ENCODE measurements at regions not wholly inside any gene's neighbourhood (a gene's known extent, or its start where the extent isn't known, plus 50 kb on each side); places are given as distances from the start of the nearest gene placed in this dataset.

DNA sequence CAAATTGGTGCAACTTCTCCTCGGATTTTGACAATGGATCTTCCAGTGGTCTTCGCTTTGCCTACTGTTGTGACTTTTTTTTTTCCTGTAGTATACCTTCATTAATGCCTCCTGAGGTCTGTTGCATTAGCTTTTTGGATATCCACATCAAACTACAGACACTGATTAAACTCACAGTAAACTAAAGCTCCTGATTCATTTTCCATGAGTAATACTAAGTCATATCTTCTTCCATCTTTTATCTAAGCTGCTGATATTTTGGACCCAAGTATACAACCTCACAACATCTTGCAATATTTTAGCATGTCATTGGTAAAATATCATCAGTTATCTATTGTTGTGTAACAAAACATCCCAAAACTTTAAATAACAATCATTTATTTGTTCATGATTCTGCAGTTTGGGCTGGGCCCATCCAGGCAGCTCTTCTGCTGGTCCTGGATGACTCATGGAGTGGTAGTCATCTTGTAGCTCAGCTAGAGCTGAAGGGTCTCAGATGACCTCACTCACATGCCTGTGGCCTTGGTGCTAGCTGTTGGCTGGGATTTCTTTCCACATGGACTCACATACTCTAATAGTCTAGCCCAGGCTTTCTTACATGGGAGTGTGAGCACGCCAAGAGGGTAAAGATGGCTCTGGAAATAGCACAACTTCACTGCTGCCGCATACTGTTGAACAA is 78.3 kb upstream of the SRSF6 start:
- Histone ChIP-seq H3K36me3 (no peaks in the 10 kb centered on the region), H3K27ac (no peak overlapping the region), H3K27me3 (peaks cover 5% of the 10 kb centered on the region), H3K4me3 (no peak overlapping the region), H3K9me3 (no peaks in the 10 kb centered on the region), H3K4me1 (no peaks in the 10 kb centered on the region)
- WGBS, 2 donors (ENCODE audit: low coverage in 1 of 2): 77 to 81% methylated on average over 3 to 4 of the region's 4 CpGs
- TF ChIP-seq POLR2A (IDR thresholded peaks at IDR 0.05) (no peak), EP300 (IDR thresholded peaks at IDR 0.05) (no peak), CTCF (IDR thresholded peaks at IDR 0.05) (no peak), POLR2AphosphoS5 (IDR thresholded peaks at IDR 0.05) (no peak)
- ATAC-seq: no peak

DNA sequence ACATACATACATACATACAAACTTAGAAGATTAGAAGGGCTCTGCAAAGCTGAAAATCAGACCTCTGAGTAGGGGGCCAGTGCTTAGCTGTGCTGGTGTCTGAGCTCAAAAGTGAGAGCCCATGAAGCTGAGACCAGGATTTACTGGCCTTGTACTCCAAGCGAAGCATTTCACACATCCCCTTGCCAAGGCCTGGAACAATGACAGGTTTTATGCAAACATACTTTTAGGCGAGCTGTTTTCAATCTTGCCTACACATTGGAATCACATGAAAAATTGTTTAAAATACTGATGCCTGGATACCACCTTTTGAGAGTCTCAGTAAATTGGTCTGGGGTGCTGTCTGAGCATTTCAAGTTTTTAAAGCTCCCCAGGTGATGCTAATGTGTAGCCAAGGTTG is 80.9 kb upstream of the SRSF6 start:
- no peak for ATAC-seq
- Histone ChIP-seq H3K9me3 (no peaks in the 10 kb centered on the region), H3K36me3 (no peaks in the 10 kb centered on the region), H3K4me1 (no peaks in the 10 kb centered on the region), H3K4me3 (no peak overlapping the region), H3K27me3 (no peaks in the 10 kb centered on the region), H3K27ac (no peak overlapping the region)
- WGBS, 2 donors (ENCODE audit: low coverage in 1 of 2): 32 to 72% methylated on average over 2 of the region's 2 CpGs
- no peak for TF ChIP-seq EP300 (IDR thresholded peaks at IDR 0.05)

GRCh38 chr20:43375591-43375990 is 82.1 kb upstream of the SRSF6 start:
- Histone ChIP-seq H3K4me1 (no peaks in the 10 kb centered on the region), H3K27ac (no peak overlapping the region), H3K36me3 (no peaks in the 10 kb centered on the region), H3K4me3 (no peak overlapping the region), H3K9me3 (no peaks in the 10 kb centered on the region), H3K27me3 (no peaks in the 10 kb centered on the region)
- WGBS, 2 donors (ENCODE audit: low coverage in 1 of 2): 69 to 83% methylated on average over 1 of the region's 1 CpG
- TF ChIP-seq EP300 (IDR thresholded peaks at IDR 0.05): no peak
- TF ChIP-seq POLR2A (IDR thresholded peaks at IDR 0.05): no peak
- TF ChIP-seq CTCF (IDR thresholded peaks at IDR 0.05): no peak
- no peak for TF ChIP-seq POLR2AphosphoS5 (IDR thresholded peaks at IDR 0.05)
- ATAC-seq: no peak

GRCh38 chr20:43372051-43372450 is 85.6 kb upstream of the SRSF6 start:
- Histone ChIP-seq H3K27ac (no peak overlapping the region), H3K36me3 (no peaks in the 10 kb centered on the region), H3K27me3 (no peaks in the 10 kb centered on the region), H3K9me3 (no peaks in the 10 kb centered on the region), H3K4me1 (no peaks in the 10 kb centered on the region), H3K4me3 (no peak overlapping the region)
- WGBS, 2 donors (ENCODE audit: low coverage in 1 of 2): 24 to 25% methylated on average over 4 to 5 of the region's 5 CpGs
- TF ChIP-seq POLR2AphosphoS5 (IDR thresholded peaks at IDR 0.05) (no peak), CTCF (IDR thresholded peaks at IDR 0.05) (no peak), POLR2A (IDR thresholded peaks at IDR 0.05) (no peak), EP300 (IDR thresholded peaks at IDR 0.05) (no peak)
- ATAC-seq: no peak

DNA sequence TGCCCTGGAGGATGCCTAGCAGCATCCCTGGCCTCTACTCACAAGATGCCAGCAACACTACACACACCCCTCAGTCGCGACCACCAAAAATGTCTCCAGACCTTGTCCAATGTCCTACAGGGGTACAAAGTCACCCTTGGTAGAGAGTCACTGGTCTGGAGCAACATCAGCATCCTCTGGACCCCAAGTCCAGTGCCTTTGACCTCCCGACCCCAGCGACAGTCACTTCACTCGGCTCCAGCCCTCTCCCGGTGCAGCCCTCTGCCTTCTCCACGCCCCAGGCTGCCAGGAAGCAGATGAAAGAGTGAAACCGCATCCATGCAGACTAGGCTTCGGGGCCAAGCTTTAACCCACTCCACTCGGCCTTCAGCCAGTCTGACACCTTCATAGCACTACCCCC is 92.0 kb upstream of the SRSF6 start:
- Histone ChIP-seq H3K9me3 (no peaks in the 10 kb centered on the region), H3K27ac (no peak overlapping the region), H3K27me3 (peaks cover 38% of the 10 kb centered on the region), H3K4me3 (no peak overlapping the region), H3K4me1 (no peaks in the 10 kb centered on the region), H3K36me3 (no peaks in the 10 kb centered on the region)
- no peak for TF ChIP-seq EP300 (IDR thresholded peaks at IDR 0.05)
- no peak for TF ChIP-seq POLR2A (IDR thresholded peaks at IDR 0.05)
- TF ChIP-seq POLR2AphosphoS5 (IDR thresholded peaks at IDR 0.05): no peak
- TF ChIP-seq CTCF (IDR thresholded peaks at IDR 0.05): no peak
- WGBS, 2 donors (ENCODE audit: low coverage in 1 of 2): 51 to 70% methylated on average over 2 to 8 of the region's 10 CpGs
- no peak for ATAC-seq

Measured in gastroesophageal sphincter (tissue), 4 donors.